ENCODE measurements at regions not wholly inside any gene's neighbourhood (a gene's known extent, or its start where the extent isn't known, plus 50 kb on each side); places are given as distances from the start of the nearest gene placed in this dataset.

DNA sequence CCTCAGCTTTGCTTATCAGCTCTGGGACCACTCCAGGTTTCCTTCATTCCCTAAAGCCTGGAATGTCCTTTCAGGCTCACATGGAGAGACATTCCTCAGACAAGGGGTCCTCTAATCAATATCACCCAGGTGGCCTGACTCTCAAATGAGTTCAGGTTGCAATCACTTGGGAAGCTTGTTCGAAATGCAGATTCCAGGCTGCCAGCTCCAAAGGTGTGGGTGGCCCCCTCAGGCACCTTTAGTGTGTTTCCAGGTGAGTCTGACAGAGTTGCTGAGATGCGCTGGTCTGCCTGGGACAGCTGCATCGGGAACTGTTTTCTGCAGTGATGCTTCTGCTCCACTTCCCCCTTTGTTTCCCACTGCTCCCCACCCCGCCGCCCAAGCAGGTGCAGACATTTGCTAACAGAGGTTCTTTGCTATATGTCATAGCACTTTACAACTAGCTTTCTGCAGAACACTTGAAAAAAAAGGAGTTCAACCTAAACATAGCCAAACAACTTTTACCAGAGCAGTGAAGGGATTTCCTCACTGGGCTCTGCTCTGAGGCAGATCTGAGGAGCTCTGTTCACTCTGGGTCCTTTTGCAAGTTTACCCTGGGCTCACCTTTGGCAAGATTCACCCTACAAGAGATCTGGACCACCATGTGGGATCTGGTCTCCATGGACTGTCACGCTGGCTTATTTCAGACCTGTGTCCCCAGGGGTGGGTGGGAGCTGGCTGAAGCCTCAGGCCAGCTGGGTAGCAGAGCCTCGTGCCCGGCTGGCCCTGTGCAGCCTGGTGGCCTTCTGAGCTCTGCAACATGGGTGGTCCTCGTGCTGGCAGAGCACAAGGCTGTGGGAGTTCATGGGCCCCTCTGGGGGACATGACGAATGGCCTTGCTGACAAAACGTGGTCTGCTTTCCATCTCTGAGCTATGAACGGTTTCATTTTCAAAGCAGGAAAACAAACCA lies 539.6 kb downstream of the CCDC171 start:
- peak in 1 of 2 experiments; percentile 27 for DNase-seq (ENCODE audit: low read depth in 2 of 2)

DNA sequence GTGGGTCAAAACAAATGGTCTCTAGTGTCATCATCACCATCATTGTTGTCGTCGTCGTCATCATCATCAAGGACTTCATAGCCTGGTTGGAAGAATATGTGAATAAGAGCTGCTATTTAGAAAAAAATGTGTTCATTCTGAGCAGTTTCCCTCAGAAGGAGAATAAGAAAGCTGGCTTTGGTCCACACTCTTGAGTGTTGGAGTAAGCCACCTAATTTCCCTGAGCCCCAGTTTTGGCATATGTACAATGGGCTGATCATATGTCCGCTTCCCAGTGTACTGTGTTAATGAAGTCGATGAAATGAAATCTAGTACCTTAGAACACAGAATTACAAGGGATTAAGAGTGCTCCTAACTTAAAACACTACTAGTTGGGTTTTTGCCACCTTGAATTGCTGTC lies 545.5 kb downstream of the CCDC171 start:
- no peak for DNase-seq (ENCODE audit: low read depth in 2 of 2)

DNA sequence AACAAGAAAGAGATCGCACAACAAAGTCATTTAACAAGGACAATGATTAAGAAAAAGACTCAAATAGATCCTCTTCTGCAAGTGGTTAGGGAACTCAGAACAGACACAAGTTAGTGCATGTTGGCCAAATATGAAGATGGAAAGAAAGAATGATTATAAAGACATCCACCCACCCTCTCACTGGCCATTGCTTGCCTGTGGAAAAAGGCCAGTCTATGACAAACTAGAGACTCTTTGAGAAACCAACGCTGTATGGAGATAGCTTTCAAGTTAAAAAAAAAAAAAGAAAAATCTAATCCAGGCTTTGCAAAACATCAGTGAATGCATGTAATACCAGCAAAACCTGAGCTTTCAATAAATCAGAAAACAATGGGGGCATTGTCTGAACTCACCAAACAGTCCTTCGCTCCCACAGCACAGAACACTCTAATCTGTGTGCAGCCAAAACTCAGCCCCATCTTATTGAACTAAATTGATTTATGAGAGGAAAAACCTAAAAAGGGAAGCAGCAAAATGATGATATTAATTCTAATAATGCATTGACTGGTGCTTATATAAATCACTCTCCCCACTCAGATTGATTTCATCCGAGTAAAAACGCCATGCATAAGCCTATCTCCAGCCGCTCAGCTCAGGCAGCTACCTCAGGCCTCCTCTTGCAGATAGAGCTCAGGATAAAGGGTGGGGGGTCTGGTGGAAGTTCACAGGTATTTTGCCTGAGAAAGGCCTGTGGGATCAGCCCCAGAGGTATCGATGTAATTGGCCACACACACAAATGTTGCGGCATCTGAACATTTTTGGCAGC lies 547.1 kb downstream of the CCDC171 start:
- DNase-seq (ENCODE audit: low read depth in 2 of 2): no peak

DNA sequence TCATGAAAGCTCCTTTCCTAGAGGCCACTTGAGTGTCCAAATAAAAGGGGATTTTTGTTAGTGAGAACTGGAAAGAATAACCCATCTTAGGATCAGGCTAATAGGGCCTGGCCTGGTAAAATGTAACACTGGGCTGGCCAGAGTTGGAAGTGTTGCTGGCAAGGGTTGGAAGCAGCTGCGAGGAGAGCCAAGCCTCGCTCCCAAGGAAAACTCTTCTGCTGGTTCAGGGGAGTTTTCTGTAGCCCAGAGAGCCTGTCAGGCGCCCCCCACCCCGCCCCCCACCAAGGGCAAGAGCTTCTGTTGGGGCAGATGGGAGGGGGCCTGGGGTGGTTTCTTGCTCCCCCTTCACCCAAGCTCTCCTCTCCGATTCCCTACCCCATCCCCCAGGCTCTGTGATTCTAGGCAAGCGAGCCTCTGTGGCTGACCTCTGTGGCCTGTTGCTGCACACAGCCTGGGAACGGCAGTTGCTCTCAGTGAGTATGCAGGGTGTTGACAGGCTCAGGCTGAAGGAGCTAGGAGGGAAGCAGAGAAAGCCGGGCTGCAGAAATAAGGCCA lies 547.8 kb downstream of the CCDC171 start:
- DNase-seq (ENCODE audit: low read depth in 2 of 2): peak in 1 of 2 experiments; percentile 56

DNA sequence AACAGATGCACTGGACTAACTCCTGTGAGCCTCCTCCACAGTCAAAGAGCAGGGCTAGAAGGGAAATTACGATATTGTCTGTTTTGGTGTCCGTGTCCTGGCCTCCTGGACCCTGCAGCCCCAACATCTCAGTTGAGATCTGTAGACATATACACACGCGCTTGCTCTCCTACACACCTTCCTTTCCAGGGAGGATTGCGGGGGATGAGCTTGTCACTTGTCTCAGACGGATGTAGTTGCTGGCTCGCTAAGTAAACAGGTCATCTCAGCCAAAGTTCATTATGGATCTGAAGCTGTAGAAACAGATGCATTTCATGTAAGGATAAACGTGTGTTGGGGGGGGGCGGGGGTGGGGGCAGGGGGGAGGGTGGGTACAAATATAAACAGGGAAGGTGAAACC lies 549.3 kb downstream of the CCDC171 start:
- no peak for DNase-seq (ENCODE audit: low read depth in 2 of 2)

DNA sequence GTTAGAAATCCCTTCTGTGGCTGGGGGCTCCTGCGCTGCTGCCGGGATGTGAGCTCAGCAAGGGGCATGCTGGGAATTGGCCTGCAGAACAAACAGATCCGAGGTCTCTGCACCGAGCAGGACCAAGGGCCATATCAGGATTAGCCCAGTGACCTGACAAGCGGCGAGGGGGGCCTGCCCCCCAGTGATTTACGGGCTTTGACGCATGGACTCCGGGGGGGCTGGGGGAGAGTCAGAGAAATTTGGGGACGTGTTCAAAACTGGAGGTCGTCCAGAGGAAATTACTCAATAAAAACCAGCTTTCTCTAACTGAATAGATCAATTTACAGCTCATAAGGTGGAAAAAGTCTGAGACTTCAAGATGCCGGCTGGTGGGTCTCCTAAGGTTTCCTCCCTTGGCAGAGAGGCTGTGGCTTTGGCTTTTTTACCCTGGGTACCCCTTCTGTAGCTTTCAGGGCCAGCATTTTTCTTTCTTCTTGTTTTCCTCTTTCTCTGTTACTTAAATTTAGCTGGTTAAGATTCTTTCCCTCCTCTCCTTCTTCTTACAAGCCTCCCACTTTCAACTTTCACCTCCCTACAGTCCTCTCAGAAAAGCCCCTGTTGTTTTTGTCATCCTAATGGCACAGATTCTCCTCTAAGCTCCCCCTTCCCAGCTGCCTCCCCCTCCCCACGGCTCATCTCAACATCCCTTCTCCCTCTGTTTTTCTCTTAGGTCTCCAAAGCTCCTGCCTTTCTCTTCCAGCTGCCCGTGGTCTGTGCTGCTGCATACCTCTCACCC lies 551.0 kb downstream of the CCDC171 start:
- DNase-seq (ENCODE audit: low read depth in 2 of 2): peak in 1 of 2 experiments; percentile 57

DNA sequence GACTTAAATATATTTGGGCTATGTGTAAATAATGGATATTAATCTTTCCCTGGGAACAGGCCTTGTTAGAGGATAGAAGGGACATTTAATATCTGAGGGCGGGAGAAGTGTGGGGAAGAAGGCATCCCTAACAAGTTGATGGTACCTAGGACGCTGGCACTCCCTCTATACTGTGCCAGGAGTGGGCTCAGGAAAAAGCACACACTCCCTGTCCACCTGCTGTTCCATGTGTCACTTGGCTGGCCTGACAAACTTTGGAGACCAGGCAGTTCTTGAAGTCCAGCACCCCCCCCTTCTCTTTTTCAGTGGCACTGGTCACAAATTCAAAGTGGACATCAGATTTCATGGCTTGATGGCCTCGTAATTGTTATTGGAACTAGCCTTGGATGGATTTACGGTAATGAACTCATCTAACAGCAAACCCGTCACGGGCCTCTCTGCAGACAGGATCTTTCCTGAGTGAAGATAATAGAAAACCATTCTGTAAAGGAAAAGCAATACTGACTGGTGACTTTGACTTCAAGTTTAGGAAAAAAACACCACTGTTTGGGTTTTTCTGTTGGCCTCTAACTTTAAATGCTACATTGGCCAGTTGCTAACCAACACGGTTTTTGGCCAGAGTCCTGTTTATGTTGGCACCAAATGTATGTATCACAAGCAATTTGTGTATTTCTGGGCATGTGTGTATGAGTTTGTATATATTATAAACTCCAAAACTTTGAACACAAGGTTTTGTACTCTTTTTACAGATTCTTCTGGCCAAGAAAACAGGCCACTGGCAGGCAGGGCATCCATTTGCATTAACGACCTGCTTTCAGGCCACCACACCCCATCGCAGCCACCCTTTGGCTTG lies 552.6 kb downstream of the CCDC171 start:
- DNase-seq (ENCODE audit: low read depth in 2 of 2): no peak

DNA sequence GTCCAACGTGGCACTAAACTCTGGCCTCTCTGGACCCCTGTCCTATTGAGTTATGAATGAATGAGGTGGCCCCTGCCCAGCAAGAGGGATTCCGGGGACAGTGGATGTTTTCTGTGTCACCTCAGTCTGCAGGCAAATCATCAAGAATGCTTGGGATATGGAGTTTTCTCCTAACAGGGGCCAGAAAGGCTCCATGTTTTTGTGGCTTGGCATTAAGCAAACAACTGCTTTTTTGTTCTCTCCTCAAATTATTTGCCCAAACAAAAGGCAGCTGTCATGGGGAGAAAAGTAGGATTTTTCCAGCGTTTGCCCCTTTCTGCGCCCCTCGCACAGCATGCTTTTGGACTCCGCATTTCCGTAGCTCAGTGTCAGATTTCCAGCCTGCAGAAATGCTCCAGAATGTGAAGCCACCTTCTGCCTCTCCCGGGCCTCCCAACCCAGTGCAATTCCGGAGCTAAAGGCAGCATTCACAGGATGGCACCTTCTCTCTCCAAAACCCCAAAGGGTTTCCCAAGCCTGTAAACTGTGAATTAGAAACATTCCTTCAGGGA lies 553.3 kb downstream of the CCDC171 start:
- no peak for DNase-seq (ENCODE audit: low read depth in 2 of 2)

DNA sequence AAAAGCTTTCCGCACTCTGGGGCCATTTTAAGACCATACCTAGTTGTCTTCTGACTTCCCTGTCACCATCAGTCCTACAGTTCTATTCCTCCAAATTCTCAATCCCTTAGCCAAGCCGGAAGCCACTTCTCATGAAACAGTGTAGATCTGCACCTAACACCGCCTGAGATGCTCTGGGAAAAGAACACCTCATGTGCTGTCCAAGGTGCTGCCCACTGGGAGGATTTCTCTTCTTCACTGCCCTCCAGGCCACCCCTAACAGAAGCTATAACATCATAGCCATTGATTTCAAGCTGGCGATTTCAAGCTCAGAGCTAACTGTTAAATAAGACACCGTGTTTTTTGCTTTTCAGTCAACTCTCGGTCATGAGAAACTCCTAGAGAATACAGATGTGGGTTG lies 559.3 kb downstream of the CCDC171 start:
- no peak for DNase-seq (ENCODE audit: low read depth in 2 of 2)

DNA sequence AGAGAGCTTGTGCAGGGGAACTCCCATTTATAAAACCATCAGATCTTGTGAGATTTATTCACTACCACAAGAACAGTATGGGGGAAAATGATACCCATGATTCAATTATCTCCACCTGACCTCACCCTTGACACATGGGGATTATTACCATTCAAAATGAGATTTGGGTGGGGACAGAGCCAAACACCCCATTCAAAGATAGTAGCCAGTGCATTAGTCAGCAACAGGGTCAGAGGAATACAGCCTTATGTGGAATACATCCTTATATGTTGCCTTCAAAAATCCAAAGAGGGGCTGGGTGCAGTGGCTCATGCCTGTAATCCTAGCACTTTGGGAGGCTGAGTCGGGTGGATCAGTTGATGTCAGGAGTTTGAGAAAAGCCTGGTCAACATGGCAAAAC lies 563.2 kb downstream of the CCDC171 start:
- DNase-seq (ENCODE audit: low read depth in 2 of 2): no peak

DNA sequence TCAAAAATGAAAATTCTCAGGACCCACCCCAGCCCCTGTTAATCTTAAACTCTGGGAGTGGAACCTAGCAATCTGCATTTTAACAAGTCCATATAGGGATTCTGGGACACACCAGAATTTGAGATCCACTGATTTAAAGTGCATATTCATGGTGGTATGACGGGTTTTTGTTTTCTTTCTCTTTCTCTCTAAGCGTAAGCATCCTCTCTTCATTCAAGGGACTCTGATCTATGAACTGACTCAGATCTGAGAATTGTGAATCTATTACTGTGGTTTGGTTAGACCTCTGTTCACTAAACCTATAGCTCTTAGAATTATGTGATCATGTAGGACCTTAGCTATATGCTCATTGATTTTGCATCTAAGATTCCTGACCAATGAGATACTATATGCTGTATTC lies 565.2 kb downstream of the CCDC171 start:
- DNase-seq (ENCODE audit: low read depth in 2 of 2): no peak

DNA sequence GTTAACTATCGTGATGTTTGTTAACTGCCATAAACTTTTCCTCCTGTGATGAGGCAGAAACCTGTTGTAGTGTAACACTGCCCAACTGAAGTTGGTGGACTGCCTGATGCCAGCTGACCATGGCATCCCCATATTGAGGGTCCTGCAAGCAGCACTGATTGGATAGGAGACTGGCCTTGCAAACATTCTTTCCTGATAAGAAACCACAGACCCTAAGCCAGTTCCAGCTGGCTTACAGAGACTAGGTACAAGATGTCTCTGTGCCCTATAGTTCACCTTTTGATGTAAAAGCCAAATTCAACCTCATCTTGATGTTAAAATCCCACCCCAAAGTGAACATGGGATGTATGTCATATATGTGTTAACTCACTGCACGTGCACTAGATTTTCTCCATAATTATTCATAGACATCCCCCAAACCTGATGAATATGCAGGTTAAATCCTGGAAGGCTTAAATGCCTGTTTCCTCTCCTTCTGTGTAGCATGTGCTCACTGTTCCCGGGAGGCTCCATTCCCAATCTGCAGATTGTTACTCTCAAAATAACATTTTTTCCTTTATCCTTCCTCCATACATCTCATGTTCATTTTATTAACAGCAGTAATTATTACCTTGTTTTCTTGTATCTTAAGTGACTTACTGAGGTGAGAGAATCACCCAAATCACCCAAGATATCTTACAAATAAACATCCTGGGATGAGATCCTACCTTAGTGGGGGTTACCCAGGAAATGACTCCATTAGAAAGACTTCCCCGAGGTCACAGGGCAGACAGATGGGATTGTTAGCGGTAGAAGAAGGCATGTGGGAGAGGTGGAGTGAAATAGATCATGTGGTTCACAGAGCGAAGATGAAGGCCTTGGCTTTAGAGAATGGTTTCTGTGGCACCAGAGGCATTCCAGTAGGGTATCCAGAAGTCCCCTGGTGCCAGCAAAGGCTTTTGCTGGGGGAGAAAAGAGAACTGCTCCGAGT lies 566.7 kb downstream of the CCDC171 start:
- DNase-seq (ENCODE audit: low read depth in 2 of 2): no peak

DNA sequence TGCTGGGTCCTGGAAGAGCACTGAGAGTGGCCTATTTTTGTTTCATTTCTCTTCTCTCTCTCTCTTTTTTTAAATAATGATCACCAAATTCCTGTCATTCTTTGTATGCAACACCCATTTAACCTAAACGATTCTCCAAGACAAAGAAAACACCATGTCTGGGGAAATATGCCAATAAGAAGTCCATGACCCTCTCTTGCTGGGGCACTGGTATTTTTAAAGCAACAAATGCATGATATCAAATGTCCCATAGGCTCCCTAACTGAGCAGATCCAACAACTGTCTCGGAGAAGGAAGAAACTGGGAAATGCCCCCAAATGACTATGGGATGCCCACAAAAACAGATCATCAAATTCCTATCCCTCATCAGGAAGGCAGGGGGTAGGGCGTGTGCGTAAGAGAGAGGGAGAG lies 567.4 kb downstream of the CCDC171 start:
- DNase-seq (ENCODE audit: low read depth in 2 of 2): peak in 1 of 2 experiments; percentile 38

DNA sequence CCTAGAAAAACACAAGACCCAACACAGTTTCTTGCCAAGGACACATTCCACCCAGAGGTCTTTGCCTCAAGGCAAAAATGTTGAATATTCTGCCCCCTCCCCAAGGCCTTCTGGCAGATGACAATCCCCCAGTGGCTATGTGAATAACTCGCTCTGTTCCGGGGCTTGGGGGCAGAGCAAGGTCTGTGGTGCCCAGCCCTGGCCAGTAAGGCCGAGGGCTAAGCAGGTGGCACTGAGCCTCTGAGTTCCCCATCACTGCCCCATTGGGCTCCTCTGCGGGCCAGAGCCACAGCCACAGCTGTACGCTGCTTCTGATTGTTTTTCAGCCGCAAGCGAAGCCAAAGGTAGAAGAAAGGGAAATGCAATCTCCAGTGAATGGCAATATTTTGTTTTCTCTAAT lies 567.9 kb downstream of the CCDC171 start:
- DNase-seq (ENCODE audit: low read depth in 2 of 2): no peak

DNA sequence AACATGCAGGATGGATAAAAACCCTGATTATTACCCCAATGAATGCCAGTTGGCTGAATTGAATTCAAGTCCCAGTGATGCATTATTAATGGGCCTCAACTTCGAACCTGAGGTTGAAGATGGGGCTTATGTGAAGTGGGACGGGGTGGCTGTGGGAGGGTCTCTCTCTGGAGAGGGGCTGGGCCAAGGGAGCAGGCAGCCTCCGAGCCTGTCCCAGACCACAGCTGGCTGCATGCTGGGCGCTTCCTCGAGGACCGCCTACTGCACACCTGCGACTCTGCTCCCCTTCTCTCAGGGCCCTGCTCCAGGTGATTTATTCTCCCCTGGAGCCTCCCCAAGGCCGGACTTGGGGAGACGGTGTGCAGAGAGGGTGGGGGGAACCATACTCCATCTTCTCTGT lies 568.3 kb downstream of the CCDC171 start:
- DNase-seq (ENCODE audit: low read depth in 2 of 2): no peak

DNA sequence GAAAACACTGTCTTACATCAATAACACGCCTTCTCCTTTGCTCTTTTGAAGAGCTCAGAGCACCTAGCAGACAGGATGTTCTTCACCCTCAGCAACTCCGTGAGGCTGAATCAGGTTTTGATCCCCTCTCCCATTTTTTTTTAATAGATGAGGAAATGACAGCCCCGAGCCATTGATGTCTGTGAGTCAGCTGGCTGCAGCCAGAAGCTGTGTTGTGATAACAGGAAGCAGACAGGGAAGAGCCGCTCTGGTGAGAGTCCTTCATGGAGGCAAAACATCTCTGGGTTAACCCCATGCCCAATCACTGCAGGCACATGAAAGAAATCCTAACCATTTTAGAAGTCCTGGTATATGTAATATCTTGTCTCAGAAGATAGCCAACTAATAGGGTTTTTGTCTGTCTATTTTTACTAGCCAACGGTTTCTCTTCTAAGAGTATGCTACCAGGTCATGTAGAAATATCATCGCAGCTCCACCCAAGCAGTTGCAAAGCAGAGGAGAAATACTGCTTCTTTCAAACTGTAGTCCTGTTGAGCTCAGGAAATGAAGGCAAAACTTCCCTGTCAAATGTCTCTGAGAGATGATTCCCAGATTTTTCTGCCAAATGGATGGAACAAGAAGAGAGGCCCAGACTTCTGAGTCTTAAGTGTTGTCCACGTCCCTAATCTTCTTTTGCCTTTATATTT lies 568.9 kb downstream of the CCDC171 start:
- no peak for DNase-seq (ENCODE audit: low read depth in 2 of 2)

DNA sequence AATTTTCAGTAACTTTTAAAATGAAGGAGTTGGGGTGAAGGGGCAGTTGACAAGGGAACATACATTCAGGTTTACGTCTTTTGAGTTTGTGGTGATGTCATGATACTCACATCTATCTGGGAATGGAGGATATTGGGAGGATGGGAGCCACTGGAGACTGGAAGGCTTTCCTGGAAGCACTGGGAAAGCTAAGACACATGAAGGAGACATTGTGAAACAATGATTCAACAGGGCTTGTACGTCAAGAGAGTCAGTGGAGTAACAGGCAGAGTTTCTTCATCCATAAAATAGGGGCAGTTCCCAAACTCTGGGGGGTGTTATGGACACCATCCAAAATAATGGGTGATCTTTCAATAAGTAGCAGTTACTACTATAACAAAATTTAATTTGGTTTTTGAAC lies 572.8 kb downstream of the CCDC171 start:
- no peak for DNase-seq (ENCODE audit: low read depth in 2 of 2)

DNA sequence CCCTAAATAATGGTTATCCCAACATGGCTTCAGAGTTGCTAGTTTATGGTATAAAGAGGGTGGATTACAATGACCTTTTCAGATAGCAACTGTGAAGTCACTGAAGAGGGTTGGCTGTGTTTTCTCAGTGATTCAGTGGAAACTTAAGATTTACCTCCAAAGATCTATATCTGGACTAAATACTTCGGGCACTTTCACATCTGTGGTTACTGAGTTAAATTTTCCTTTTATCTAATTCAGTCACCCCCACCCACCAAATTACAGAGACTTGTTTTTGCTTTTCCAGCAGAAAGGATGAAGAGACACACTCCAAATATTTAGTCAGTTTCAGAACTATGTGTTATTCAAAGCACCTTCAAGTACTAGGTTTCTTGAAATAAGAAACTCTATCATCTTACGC lies 573.2 kb downstream of the CCDC171 start:
- no peak for DNase-seq (ENCODE audit: low read depth in 2 of 2)

DNA sequence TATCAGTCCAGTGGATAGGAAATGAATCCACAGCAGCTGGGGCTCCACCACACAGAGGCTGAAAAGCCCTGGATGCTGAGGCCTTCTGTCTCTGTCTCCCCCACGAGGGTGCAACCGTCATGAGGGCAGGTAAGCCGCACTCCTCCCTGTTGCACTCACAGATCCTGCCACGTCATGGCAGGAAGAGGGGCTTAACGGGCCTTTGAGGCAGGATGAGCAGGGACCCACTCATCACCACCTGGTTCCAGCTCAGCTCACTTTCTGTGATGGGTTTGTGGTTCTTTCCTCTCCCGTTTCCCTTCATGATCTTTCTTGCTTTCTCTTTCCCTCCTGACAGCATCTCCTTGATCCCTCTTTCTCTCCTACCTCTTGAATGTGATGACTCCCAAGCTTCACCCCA lies 575.2 kb downstream of the CCDC171 start:
- DNase-seq (ENCODE audit: low read depth in 2 of 2): no peak
